CD14-positive monocyte (primary cell): ENCODE measurements at regions not wholly inside any gene's neighbourhood (a gene's known extent, or its start where the extent isn't known, plus 50 kb on each side); places are given as distances from the start of the nearest gene placed in this dataset.

ENCODE experiments used
- DNase-seq, 3 donors: peaks; one replicate each; pipeline ENCODE4 v3.0.0-alpha.2; 2011 to 2022
- H2AFZ ChIP-seq: 2 replicates; pipeline ENCODE4 v1.6.0; 2012; ENCODE audit warnings: mild to moderate bottlenecking, low read depth, low read length, inconsistent platforms; ENCODE audit not compliant: insufficient read depth, poor library complexity, severe bottlenecking
- H3K27ac ChIP-seq, 2 donors: 1 replicate in 1 of 2; 2 replicates in 1 of 2; pipeline ENCODE4 v1.5.1; 2012 to 2013; ENCODE audit warnings: low read length in 2 of 2, control low read depth in 1 of 2, inconsistent platforms in 1 of 2, low read depth in 1 of 2, mild to moderate bottlenecking in 1 of 2
- H3K27me3 ChIP-seq, 2 donors: one replicate each; pipeline versions ENCODE4 v1.6.0 to v1.6.1; 2011 to 2013; ENCODE audit warnings: low read length in 2 of 2; ENCODE audit not compliant: control insufficient read depth in 2 of 2, insufficient read depth in 2 of 2
- H3K36me3 ChIP-seq, 2 donors: replicated peaks in 1 of 2; 1 replicate in 1 of 2; 2 replicates in 1 of 2; pipeline versions ENCODE4 v1.5.1 to v1.6.1; 2012 to 2013; ENCODE audit warnings: low read length in 2 of 2, control low read depth in 1 of 2, inconsistent platforms in 1 of 2, mild to moderate bottlenecking in 1 of 2; ENCODE audit not compliant: insufficient read depth in 2 of 2, control insufficient read depth in 1 of 2
- H3K4me1 ChIP-seq, 2 donors: 1 replicate in 1 of 2; 2 replicates in 1 of 2; pipeline versions ENCODE4 v1.5.1 to v1.6.1; 2012 to 2013; ENCODE audit warnings: low read length in 2 of 2, control low read depth in 1 of 2, inconsistent platforms in 1 of 2, mild to moderate bottlenecking in 1 of 2, moderate library complexity in 1 of 2; ENCODE audit not compliant: insufficient read depth in 2 of 2, control insufficient read depth in 1 of 2
- H3K4me2 ChIP-seq: replicated peaks from 2 replicates; pipeline ENCODE3; 2012; ENCODE audit warnings: low read length, moderate library complexity, mild to moderate bottlenecking; ENCODE audit not compliant: poor library complexity, severe bottlenecking; ENCODE audit errors: extremely low read depth
- H3K4me3 ChIP-seq, 3 experiments: fragments of 200-600 bp in 1 of 3; sonication (generic) in 1 of 3; replicated peaks in 1 of 3; 1 replicate in 2 of 3; 2 replicates in 1 of 3; pipeline ENCODE4 v1.5.1; 2011 to 2013; ENCODE audit warnings: low read length in 3 of 3, mild to moderate bottlenecking in 3 of 3, control low read depth in 2 of 3, low read depth in 2 of 3, inconsistent platforms in 1 of 3, moderate library complexity in 1 of 3
- H3K79me2 ChIP-seq: 2 replicates; pipeline ENCODE4 v1.6.0; 2012; ENCODE audit warnings: mild to moderate bottlenecking, control low read depth, inconsistent platforms, low read length, moderate library complexity; ENCODE audit not compliant: insufficient read depth
- H3K9ac ChIP-seq: 2 replicates; pipeline ENCODE4 v1.6.0; 2017; ENCODE audit warnings: low read length, mild to moderate bottlenecking; ENCODE audit not compliant: insufficient read depth, poor library complexity, severe bottlenecking
- H3K9me3 ChIP-seq, 2 donors: replicated peaks in 1 of 2; 1 replicate in 1 of 2; 2 replicates in 1 of 2; pipeline versions ENCODE4 v1.5.1 to v1.6.1; 2012 to 2013; ENCODE audit warnings: low read length in 2 of 2, control low read depth in 1 of 2; ENCODE audit not compliant: control insufficient read depth in 1 of 2, insufficient read depth in 1 of 2
- H4K20me1 ChIP-seq: 2 replicates; pipeline ENCODE4 v1.6.0; 2012; ENCODE audit warnings: mild to moderate bottlenecking, low read length, control low read depth, moderate library complexity; ENCODE audit not compliant: insufficient read depth
- H3K27ac Mint-ChIP-seq, 7 donors: one replicate each; pipeline ENCODE4 v1.8.0; 2020; ENCODE audit warnings: mild to moderate bottlenecking in 7 of 7, mixed read lengths in 7 of 7, moderate library complexity in 6 of 7, inconsistent platforms in 2 of 7
- H3K27me3 Mint-ChIP-seq, 3 donors: one replicate each; pipeline ENCODE4 v1.8.0; 2021 to 2022; ENCODE audit warnings: low read depth in 3 of 3, mild to moderate bottlenecking in 3 of 3, mixed read lengths in 3 of 3, moderate library complexity in 3 of 3, inconsistent platforms in 1 of 3
- H3K36me3 Mint-ChIP-seq, 2 donors: one replicate each; pipeline ENCODE4 v1.8.0; 2020; ENCODE audit warnings: mixed read lengths in 2 of 2, inconsistent platforms in 1 of 2, mild to moderate bottlenecking in 1 of 2
- H3K4me1 Mint-ChIP-seq: one replicate; pipeline ENCODE4 v1.8.0; 2020; ENCODE audit warnings: mild to moderate bottlenecking, mixed read lengths
- H3K4me3 Mint-ChIP-seq, 2 donors: one replicate each; pipeline ENCODE4 v1.8.0; 2020; ENCODE audit warnings: mild to moderate bottlenecking in 2 of 2, mixed read lengths in 2 of 2, moderate library complexity in 1 of 2
- H3K9me3 Mint-ChIP-seq, 7 donors: one replicate each; pipeline ENCODE4 v1.8.0; 2020 to 2022; ENCODE audit warnings: mixed read lengths in 7 of 7, mild to moderate bottlenecking in 6 of 7, moderate library complexity in 6 of 7, inconsistent platforms in 2 of 7
- CTCF ChIP-seq: fragments of 200-600 bp; IDR thresholded peaks from one replicate; pipeline ENCODE4 v1.8.0; 2022; ENCODE audit warnings: antibody characterized with exemption, mild to moderate bottlenecking
- WGBS: methylation state at CpG from one replicate; pipeline ENCODE4 v1.1.5; 2013; ENCODE audit warnings: missing lambda C conversion rate; ENCODE audit not compliant: insufficient coverage; 5-methylcytosine and 5-hydroxymethylcytosine counted together
- intact Hi-C, 2 donors: fragments of 100-400 bp; cut with micrococcal nuclease; formaldehyde crosslinking; loops; one replicate each; pipeline versions ENCODE4 v1.15.0 to v1.15.1; 2023

- Histone ChIP-seq H3K9ac (no peak overlapping the region), H3K4me2 (no peak overlapping the region), H3K79me2 (no peaks in the 10 kb centered on the region), H3K4me1 (no peaks in the 10 kb centered on the region), H3K4me3 (no peak overlapping the region), H3K9me3 (peaks cover 0 to 3% of the 10 kb centered on the region in 2 donors), H2AFZ (peak overlapping the region; percentile 56), H3K27ac (no peak overlapping the region), H4K20me1 (no peaks in the 10 kb centered on the region), H3K27me3 (peaks cover 0 to 23% of the 10 kb centered on the region in 2 donors), H3K36me3 (no peaks in the 10 kb centered on the region)
- intact Hi-C loops: loop anchor here in 1 of 2 donors (5.0 kb wide), 1 partner anchor 71 kb away; no protein-coding TSS in a partner anchor
- Mint-ChIP-seq H3K27me3 (peaks cover 16 to 41% (median 25%) of the 10 kb centered on the region in 3 donors), H3K9me3 (peaks cover 0 to 6% (median 0%) of the 10 kb centered on the region in 7 donors), H3K4me3 (peak overlapping the region in 1 of 2 donors; percentile 40), H3K36me3 (no peaks in the 10 kb centered on the region), H3K27ac (no peak overlapping the region), H3K4me1 (no peaks in the 10 kb centered on the region)
- no peak for TF ChIP-seq CTCF
- WGBS: 10% methylated on average over 8 of the region's 16 CpGs
- DNase-seq: no peak
Measured at GRCh38 chr12:125331342-125332052, 266.3 kb downstream of the AACS start.

GRCh38 chr12:125332900-125333299 is 267.7 kb downstream of the AACS start:
- Histone ChIP-seq H3K9ac (no peak overlapping the region), H3K4me3 (no peak overlapping the region), H3K27ac (no peak overlapping the region), H2AFZ (no peak overlapping the region), H3K9me3 (peaks cover 0 to 3% of the 10 kb centered on the region in 2 donors), H3K79me2 (no peaks in the 10 kb centered on the region), H3K36me3 (no peaks in the 10 kb centered on the region), H4K20me1 (no peaks in the 10 kb centered on the region), H3K4me1 (no peaks in the 10 kb centered on the region), H3K4me2 (no peak overlapping the region), H3K27me3 (peaks cover 0 to 23% of the 10 kb centered on the region in 2 donors)
- Mint-ChIP-seq H3K36me3 (no peaks in the 10 kb centered on the region), H3K4me1 (no peaks in the 10 kb centered on the region), H3K9me3 (peaks cover 0 to 6% (median 0%) of the 10 kb centered on the region in 7 donors), H3K4me3 (no peak overlapping the region), H3K27me3 (peaks cover 16 to 43% (median 25%) of the 10 kb centered on the region in 3 donors), H3K27ac (no peak overlapping the region)
- intact Hi-C loops: loop anchor here in 1 of 2 donors (5.0 kb wide), 1 partner anchor 69 kb away; no protein-coding TSS in a partner anchor
- WGBS: 61% methylated on average over 5 of the region's 11 CpGs
- TF ChIP-seq CTCF: peak; percentile 5
- no peak for DNase-seq
